HT1080 (cell line): ENCODE measurements at regions not wholly inside any gene's neighbourhood (a gene's known extent, or its start where the extent isn't known, plus 50 kb on each side); places are given as distances from the start of the nearest gene placed in this dataset.
"Not testable (repeated sequence)": the region's sequence is repeated elsewhere in the genome, so short reads cannot be mapped to it uniquely, and the experiment has no call there.

Experiments
- DNase-seq: peaks from one replicate; pipeline ENCODE4 v3.0.0-alpha.2; 2015; ENCODE audit warnings: low read depth

- DNase-seq = peak; percentile 13
Observed at GRCh38 chr2:84373391-84373790, 85.7 kb downstream of the SUCLG1 start.

GRCh38 chr2:84362541-84362940 is 96.5 kb downstream of the SUCLG1 start:
- no peak for DNase-seq

GRCh38 chr2:84338069-84338468 is 121.0 kb downstream of the SUCLG1 start:
- no peak for DNase-seq

- DNase-seq = no peak
Observed at GRCh38 chr2:84327645-84328249, 131.3 kb downstream of the SUCLG1 start.

- DNase-seq = no peak
Observed at GRCh38 chr2:84326831-84327432, 132.1 kb downstream of the SUCLG1 start.

- no peak for DNase-seq
Observed at GRCh38 chr2:84323890-84324289, 135.2 kb downstream of the SUCLG1 start.

GRCh38 chr2:84320940-84321339 is 138.1 kb downstream of the SUCLG1 start:
- DNase-seq = no peak

- no peak for DNase-seq
Observed at GRCh38 chr2:84319581-84319980, 139.5 kb downstream of the SUCLG1 start.

GRCh38 chr2:84317135-84317534 is 141.9 kb downstream of the SUCLG1 start:
- DNase-seq = no peak

GRCh38 chr2:84314901-84315330 is 144.2 kb downstream of the SUCLG1 start:
- peak; percentile 65 for DNase-seq

- DNase-seq = no peak
Observed at GRCh38 chr2:84314250-84314649, 144.8 kb downstream of the SUCLG1 start.

GRCh38 chr2:84309281-84309680 is 149.8 kb downstream of the SUCLG1 start:
- no peak for DNase-seq

GRCh38 chr2:84306361-84306760 is 152.7 kb downstream of the SUCLG1 start:
- DNase-seq = no peak

GRCh38 chr2:84302513-84303412 is 156.3 kb downstream of the SUCLG1 start:
- DNase-seq = peak; percentile 52

GRCh38 chr2:84301717-84302116 is 157.4 kb downstream of the SUCLG1 start:
- no peak for DNase-seq

GRCh38 chr2:84300696-84301029 is 158.4 kb downstream of the SUCLG1 start:
- DNase-seq = no peak

GRCh38 chr2:84300001-84300695 is 158.9 kb downstream of the SUCLG1 start:
- not testable (repeated sequence) for DNase-seq

GRCh38 chr2:84299211-84299775 is 159.8 kb downstream of the SUCLG1 start:
- no peak for DNase-seq

GRCh38 chr2:84297155-84297554 is 161.9 kb downstream of the SUCLG1 start:
- peak; percentile 74 for DNase-seq

- no peak for DNase-seq
Observed at GRCh38 chr2:84293791-84294380, 165.2 kb downstream of the SUCLG1 start.

GRCh38 chr2:84292545-84292944 is 166.5 kb downstream of the SUCLG1 start:
- DNase-seq = no peak
